Stimulated activated CD4-positive, alpha-beta T cell treated with anti-CD3 and anti-CD28 coated beads, Interleukin-4, amount 100 ng/mL, for 24 hours (primary cell): ENCODE measurements at regions not wholly inside any gene's neighbourhood (a gene's known extent, or its start where the extent isn't known, plus 50 kb on each side); places are given as distances from the start of the nearest gene placed in this dataset.

Experiments
- DNase-seq: peaks from one replicate; pipeline ENCODE4 v3.0.0-alpha.2; 2020

DNA sequence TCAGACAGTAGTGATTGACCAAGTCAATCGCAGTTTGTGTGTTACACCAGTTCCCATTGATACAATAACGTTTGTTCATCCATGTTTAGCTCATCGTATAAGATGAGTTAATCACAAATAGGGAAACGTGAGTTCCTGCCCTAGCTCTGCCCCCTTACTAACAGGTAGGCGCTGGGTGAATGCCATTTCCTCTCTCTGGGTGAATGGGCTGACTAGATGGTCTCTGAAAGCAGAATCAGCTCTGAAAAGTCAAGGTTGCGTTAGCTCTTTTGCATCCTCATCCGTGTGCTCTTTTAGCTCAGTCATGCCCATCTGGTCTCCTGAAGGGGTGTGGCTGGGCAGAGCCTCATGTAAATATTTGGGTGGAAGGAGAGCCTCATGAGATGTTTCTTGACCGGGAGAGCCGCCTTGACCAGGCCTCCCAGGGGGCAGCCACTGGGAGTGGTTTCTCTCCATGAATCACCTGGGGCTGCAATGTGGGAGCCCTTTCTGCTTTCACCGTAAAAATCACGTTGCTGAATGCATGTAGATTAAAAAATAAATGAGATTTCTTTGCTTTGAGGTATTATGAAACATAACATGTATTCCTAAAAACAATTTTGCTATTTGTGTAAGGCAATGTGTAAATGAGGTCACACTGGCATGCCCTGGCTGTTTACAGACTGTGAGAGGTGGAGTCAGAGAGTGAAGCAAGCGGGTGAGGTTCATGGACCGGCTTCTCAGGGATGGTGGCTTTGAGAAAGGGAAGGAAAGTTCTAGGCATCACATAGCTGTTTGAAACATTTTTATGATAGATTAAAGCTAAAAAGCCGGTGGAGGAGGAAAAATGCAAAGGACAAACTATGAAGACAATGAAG lies 108.4 kb upstream of the RASGRP1 start:
- no peak for DNase-seq

DNA sequence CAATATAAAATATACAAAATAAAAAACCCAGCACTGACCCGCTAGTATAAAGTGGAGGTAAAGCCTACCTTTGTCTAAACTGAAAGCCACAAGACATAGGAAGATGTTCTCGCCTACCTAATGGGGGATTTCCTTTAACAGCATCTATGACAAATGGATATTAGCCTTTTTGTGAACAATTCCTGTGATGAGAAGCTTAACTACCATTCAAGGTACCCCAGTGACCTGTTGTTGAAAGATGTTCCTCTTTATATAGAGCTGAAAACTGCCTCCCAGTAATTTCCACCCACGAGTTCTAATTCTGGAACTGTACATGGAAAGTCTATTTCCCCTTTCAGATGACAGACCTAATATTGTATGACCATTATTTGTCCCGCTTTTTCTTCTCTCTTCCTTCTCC lies 109.8 kb upstream of the RASGRP1 start:
- DNase-seq = no peak

DNA sequence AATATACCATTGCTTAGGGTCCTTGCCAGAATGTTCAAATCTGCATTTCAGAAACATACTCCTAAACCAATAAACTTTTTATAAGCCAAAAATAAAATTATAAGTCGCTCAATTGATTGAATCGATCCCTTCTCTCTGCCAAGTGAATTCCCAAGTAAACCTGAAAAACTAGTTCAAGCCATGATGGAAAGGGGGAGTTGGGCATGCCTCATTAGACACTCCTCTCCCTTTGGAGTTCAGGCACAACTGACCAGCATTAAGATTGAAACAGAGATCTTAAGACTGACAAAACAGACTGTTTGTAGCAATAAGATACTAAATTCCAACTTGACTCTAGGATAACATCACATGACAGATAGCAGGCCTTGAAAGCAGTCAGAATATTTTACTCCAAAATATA lies 113.7 kb upstream of the RASGRP1 start:
- no peak for DNase-seq

DNA sequence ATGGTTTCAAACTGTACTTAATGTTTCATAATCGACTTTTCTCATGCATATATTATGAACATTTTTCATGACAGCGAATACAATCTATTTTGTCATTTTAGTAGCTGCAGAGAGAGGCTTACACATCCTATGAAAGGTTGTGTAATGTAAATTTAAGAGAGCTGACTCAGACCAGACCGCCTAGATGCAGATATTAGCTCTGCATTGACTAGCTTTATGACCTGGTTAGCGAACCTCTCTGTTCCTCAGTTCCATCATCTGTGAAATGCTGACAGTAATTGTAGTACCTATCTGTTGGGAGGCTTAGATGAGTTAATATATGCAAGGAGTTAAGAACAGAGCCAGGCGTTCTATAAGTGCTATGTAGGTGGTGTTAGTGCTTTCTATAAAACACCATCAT lies 116.2 kb upstream of the RASGRP1 start:
- DNase-seq = no peak

DNA sequence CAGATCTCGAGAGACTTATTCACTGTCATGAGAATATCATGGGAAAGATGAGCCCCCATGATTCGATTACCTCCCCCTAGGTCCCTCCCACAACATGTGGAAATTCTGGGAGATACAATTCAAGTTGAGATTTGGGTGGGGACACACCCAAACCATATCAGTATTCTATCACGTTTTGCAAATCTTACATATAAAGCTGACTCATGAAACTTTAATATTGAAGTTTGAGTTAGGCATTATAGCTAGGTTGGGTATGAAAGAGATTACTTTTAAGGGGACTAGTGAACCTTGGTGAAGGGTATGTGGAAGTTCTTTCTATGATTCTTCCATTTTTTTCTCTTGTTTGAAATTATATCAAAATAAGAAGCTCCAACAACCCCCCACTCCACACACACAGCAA lies 117.7 kb upstream of the RASGRP1 start:
- no peak for DNase-seq

DNA sequence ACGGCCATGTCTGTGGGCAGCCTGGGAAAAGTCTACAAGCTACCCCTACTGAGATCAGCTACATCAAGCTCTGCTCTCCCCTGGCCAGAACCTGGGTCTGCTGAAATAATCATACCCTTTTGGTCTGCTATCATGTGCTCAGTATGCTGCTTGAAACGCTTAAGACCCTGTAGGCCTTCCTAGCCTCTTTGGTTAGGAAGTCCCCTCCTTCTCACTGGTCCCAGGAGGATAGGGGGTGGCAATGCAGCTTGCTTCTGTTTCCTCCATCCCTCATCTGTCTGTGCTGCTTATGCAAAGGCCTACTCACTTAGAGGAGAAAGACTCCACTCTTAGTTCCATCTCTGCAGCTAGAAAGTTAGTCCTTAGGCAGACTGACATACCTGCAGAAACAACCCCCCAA lies 118.2 kb upstream of the RASGRP1 start:
- DNase-seq = no peak

DNA sequence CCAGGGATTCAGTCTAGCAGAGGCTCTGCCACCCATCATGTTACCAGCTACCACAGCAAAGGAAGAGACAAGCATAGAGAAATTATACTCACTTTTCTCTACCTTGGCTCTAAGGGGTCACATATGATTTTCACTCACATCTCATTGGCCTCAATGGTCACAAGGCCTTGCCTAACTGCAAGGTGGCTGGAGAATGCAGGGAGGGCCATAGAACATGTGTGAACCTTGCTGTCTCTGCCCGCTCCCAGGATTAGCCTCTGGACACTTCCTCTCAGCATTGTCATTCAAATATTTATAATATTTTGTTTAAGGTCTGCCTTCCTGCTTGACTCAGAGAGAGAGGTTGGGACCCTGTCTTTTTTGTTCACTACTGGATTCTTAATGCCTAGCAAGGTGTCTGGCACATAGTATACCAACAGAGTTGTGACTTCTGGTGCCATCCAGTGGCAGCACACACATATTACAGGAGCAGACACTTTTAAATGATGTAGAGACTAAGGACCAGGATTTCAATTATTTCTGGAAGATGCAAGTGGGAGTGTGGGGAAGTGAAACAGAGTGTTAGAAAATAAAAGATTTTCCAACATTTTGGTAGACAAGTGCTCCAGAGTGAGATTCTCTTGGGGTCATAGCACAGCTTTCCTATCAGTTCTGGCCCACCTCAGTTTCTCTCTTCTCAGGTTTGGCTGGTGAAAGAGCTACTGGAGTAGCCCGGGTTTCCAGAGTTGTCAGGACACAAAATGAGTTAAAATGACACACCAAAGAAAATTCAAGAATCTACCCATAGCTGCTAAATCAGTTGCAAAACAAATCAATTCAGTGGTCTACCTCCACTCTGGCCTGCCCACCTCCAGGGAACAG lies 119.0 kb upstream of the RASGRP1 start:
- peak; percentile 76 for DNase-seq

DNA sequence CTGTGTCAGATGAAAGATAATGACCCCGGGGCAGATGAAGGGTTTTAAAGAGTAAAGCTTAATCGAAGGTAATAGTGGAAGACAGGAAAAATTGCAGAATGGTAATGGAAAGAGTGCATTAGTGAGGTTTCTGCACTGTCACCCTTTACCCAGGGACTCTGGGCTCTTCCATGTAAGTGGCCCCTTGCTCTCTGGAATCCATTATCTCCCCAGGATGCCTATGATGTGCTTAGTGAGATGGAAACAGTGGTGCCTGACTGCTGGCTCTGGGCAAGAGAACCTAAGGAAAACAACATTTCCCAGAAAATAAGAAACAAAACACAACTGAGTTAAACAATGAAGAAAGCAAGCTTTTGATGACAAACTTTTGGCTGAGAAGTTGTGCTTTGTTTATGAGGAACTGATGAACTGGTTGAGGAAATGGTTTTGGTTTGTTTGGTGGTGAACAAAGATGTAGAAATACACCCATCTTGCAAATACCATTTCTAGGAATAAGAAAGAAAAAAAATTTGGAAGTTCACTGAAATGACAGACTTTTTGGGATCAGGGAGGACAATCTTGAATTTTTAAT lies 119.9 kb upstream of the RASGRP1 start:
- no peak for DNase-seq

DNA sequence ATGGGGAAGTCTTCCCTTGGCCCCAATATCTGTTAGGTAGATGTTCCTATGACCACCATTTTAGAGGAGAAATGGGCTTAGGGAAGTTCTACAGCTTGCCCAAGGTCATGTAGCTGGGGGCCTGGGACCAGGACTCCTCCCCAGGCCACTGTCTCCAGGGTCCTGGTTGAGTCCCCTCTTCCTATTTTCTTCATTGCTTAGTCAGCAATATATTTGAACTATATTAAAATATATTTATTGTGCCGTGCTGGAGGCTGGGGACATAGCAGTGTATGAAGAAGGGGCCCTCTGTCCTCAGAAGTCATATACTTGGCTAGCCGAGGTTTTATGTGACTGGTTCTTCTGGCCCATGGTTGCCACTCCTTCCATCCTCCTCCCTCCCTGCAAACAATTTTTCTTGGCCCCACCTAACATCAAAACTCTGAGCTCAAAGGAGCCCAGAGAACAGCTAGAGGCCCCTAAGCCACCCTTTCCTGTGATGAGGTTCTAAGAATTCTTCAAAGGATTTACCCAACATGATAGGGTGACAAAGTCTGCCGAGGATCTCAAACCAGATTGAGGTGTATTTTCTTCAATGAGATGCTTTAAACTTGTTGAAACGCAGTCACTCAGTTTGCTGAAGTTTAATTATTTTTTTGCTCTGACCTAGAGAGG lies 121.2 kb upstream of the RASGRP1 start:
- no peak for DNase-seq

DNA sequence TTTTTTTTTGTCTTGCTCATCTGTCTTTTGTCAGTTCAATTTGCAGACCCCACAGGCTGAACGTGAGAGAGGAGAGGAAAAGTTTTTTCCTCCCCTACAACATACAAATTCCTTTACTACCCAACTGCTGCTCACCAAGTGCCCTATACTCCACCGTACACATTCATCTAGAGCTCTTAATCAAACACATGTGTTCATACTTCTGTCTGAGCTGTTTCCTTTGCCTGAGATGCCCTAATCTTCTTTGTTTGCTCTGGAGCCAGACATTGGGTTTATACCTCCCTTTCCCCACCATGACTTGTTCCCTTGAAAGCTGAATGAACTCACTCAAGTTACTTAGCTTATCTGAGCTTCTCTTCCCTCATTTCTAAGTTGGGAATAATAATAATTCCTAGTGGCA lies 122.7 kb upstream of the RASGRP1 start:
- no peak for DNase-seq

DNA sequence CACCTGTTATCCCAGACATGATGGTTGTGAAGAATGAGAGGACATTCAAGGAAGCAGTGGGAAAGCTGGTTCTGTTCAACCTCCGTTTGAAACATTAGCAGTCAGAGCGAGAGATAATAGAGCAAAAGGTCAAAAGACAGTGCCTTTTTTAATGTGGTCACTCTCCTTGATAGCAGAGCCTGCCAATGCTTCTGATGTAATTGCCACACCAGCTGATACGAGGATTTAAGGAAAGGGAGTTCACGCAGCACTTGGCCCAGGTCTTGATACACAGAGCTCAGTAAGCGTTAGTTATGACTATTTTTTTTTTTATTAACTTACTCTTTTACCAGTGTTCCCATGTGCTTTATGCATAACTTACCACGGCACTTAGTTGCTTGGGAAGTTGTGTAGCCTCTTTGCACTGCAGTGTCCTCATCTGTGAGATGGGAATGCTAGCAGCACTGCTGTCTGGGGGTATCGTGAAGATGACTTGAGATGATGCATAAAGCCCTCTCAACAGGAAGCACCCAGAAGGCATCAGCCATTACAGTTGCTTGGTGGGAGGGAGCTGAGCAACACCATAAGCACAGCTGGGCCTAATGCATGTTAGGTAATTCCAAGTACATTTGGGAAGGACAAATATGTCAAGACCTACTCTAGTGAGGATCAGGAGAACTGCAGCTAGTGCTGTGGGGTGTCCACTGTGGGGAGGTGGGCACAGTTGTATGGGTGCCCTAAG lies 123.3 kb upstream of the RASGRP1 start:
- no peak for DNase-seq

DNA sequence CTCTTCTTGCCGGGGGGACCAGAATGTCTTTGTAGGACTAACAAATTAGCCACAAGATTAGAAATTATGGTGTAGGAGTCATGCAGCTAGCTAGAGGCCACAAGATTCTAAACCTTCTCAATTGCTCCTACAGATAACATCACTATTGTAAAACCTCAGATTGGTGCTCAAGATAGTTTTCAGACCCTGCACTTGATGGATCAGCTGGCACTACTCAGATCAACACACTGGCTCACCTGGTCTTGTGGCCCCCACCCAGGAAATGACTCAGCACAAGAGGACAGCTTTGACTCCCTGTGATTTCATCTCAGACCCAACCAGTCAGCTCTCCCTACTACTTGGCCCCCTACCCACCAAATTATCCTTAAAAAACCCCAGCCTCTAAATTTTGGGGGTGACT lies 124.1 kb upstream of the RASGRP1 start:
- peak; percentile 76 for DNase-seq

DNA sequence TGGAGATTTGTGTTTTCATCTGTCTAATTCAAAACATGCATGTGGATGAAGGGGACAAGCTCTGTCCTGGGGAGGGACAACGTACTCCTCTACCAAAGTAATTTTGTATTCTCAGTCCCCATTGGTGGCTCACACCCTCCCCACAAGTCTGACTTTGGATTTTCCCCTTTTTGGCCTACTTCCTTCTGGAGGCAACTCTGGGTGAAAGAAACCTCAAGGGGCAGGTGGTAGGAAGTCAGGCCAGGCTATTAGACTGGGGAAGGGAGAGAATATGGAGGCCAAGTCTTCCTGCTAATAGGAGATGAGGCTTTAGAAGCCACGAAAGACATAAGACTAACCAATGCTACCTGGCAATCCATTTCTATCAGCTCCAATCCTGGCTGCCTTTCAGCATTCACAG lies 124.9 kb upstream of the RASGRP1 start:
- no peak for DNase-seq

DNA sequence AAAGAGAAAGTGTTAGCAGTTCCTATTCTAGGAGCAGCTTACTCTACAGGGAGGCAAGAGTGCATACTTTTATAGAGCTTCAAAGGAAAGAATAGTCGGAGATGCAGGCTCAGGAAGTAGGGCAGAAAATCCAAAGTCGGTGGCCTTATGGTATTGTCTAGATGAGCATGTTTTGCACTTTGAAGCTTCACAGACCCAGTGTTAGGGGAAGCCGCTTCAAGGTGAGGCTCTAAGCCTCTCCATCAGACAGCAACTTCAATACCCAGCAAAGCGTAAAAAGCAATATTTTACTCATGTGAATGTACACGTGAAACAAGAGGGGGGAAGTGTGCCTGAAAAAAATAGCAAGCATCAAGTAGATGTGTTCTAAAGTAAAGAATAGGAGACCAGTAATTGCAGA lies 125.6 kb upstream of the RASGRP1 start:
- no peak for DNase-seq

DNA sequence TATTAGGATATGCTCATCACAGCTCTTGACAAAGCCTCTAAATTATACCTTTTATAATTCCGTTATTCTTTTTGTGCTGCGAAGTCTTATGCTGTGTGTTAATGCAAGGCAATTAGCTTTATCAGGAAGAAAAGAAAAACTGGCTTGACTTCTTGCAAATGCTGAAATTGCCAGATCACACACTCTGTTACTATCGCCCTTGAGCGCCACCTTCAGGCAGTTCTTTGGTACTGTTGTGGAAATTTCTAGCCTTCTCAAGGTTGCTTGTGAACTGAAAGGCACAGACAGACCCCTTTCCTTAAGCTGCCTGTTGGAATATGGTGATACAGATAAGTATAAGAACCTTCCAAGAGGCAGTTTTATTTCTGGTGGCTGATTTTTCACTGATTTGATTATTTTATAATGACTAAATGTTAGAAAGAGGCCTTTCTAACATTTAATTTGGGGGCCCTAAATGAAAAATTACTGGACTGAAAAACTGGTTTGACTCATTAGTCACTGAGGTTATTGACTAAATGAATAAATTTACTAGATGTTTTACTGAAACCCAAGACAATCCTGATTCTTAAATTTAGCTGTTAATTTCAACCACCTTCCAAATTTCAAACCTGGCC lies 126.2 kb upstream of the RASGRP1 start:
- DNase-seq = peak; percentile 85

DNA sequence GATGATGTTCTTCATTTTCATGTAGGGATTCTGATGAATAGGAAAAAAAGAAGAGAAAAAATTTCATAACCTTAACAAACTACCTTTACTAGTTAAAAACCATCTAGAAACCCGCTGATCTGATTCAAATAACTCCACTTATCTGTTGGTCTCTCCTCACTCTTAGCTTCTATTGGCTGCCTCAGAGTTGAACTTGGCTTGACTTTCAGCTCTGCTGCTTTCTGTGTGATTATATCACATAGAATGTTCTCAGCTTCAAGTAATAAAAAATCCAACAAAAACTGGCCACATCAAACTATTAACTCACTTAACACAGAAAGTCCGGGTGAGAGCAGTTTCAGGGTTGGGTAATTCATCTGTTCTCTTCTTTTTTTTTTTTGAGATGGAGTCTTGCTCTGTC lies 126.8 kb upstream of the RASGRP1 start:
- no peak for DNase-seq

DNA sequence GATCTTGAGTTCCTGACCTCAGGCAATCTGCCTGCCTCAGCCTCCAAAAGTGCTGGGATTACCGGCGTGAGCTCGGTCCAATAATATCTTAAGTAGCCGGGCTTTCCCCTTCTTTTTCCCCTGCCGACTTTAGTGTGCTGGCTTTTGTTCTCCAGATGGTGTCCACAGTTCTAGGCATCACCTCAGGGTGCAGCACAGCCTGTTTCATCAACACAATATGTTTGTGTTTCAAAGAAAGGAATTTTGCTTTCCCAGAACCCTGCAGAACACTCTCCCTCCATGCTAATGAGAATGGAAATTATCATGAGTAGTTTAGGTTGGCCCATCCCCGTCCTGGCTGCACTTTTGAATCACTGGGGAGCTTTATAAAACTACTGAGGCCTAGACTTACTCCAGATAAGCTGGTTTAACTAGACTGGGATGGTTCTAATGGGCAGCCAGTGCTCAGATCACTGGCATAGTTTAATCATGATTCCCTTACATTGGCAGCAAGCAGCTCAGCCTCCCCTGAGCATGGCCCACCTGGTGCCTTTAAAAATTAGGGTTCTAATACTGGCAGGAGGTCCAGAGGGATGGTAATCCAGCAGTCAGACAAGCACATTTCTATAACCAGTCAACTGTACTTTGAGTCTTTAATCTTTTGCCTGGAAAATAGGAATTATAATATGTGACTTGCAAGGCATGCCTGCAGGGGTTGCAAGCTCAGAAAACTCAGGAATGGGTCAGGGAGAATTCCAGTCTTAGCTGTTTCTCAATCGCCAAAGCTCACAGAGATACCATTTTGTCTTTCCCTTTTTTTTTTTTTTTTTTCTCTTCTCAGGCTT lies 127.6 kb upstream of the RASGRP1 start:
- no peak for DNase-seq

DNA sequence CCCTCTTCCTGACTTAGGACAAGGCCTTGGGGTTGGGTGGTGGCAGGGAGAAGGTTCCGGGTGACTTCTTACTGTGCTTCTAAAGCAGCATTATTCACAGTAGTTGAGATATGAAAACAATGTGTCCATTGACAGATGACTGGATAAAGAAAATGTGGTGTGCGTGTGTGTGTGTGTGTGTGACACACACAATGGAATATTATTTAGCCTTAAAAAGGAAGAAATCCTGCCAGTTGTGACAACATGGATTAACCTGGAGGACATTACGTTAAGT lies 128.1 kb upstream of the RASGRP1 start:
- DNase-seq = no peak

DNA sequence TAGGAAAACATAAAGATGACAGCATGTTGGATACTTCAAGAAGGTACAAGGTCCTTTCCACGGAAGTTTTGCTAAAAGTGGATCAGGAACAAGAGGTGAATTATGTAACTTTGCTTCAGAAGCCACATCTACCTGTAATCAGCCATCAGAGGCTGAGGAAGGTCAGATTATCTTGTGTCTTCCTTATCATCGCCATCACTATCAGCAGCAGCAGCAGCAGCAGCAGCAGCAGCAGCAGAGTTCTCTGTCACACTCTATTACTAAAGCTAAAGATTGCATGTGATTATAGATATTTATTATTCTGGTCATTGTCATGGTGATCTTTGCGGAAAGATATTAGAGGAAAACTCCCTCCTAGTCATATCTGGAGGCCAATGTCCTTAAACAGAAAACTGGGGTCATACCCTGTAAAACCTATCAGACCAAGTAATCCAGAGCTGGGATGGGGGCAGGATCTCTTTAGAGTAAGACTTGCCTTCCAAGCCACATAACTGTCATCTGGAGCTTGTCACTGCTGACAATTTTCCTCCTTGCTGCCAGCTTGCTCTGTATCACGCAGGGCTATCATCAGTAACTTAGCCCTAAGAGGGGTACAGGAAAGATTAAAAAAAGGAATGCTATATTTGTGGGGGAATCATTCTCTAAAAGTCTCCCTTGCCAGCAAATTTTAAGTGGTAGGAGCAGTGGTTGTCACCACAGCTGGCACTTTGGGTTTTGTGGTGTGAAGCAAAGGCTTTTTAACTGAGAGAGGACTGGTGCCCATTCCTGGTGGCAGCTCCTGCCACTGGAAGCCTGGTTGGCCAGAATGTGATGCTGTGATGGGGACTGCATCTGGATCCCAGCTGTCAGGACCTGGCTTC lies 130.9 kb upstream of the RASGRP1 start:
- no peak for DNase-seq

DNA sequence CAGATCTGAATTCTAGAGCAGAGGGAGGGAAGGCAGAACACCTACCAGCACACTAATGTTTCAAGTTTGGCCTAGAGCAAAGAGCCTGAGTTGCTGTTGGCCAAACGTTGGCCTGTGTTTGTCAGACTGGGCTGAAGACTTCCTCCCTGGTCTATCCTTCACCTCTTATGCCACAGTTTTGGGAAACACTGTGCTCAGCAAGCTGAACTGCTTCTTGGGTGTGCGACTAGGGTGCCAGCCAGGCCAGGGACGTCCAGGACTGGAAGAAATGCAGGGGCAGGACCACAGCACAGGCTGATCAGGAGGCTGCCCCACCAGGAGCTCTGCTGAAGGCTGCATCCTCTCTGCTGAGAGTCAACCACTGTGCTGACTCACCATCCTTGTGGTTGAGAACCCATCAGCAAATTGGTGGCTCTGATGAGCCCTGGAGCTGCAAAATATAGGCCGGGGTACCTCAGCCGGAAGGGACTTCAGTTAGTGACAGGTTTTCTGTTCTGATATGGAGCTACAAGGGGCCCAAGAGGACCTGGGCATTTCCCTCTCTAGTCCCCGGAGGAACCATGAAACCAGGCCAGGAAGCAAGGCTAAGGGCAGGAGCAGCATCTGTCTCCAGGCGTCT lies 131.6 kb upstream of the RASGRP1 start:
- peak; percentile 74 for DNase-seq
